HG02763 (cell line): ENCODE measurements at regions not wholly inside any gene's neighbourhood (a gene's known extent, or its start where the extent isn't known, plus 50 kb on each side); places are given as distances from the start of the nearest gene placed in this dataset.
"Not testable (repeated sequence)": the region's sequence is repeated elsewhere in the genome, so short reads cannot be mapped to it uniquely, and the experiment has no call there.

ENCODE experiments used
- ATAC-seq: cut with Tn5 transposase; IDR thresholded peaks from one replicate; pipeline ENCODE4 v1.9.1; 2021; ENCODE audit warnings: mild to moderate bottlenecking, moderate library complexity; ENCODE audit not compliant: unreplicated experiment

GRCh38 chr12:11446372-11446771 lies 51.0 kb upstream of the PRB2 start:
- ATAC-seq: no peak

- no peak for ATAC-seq
Measured at GRCh38 chr12:11457996-11458645, 62.8 kb upstream of the PRB2 start.

- ATAC-seq: no peak
Measured at GRCh38 chr12:11460343-11461023, 65.1 kb upstream of the PRB2 start.

GRCh38 chr12:11461433-11461832 lies 66.1 kb upstream of the PRB2 start:
- ATAC-seq: no peak

GRCh38 chr12:11477110-11477509 lies 81.7 kb upstream of the PRB2 start:
- no peak for ATAC-seq

GRCh38 chr12:11482955-11483354 lies 87.6 kb upstream of the PRB2 start:
- no peak for ATAC-seq

GRCh38 chr12:11486623-11487444 lies 91.5 kb upstream of the PRB2 start:
- no peak for ATAC-seq

GRCh38 chr12:11496157-11496851 lies 100.9 kb upstream of the PRB2 start:
- no peak for ATAC-seq

- no peak for ATAC-seq
Measured at GRCh38 chr12:11497438-11497837, 102.1 kb upstream of the PRB2 start.

GRCh38 chr12:11497995-11498394 lies 102.6 kb upstream of the PRB2 start:
- no peak for ATAC-seq

GRCh38 chr12:11498574-11498973 lies 103.2 kb upstream of the PRB2 start:
- not testable (repeated sequence) for ATAC-seq

- no peak for ATAC-seq
Measured at GRCh38 chr12:11499806-11500187, 104.4 kb upstream of the PRB2 start.

- no peak for ATAC-seq
Measured at GRCh38 chr12:11500188-11500860, 105.0 kb upstream of the PRB2 start.

GRCh38 chr12:11500861-11501230 lies 105.5 kb upstream of the PRB2 start:
- ATAC-seq: no peak

- no peak for ATAC-seq
Measured at GRCh38 chr12:11508699-11509098, 113.3 kb upstream of the PRB2 start.

- ATAC-seq: no peak
Measured at GRCh38 chr12:11509326-11509725, 114.0 kb upstream of the PRB2 start.

- no peak for ATAC-seq
Measured at GRCh38 chr12:11510671-11511070, 115.3 kb upstream of the PRB2 start.

GRCh38 chr12:11513288-11513687 lies 117.9 kb upstream of the PRB2 start:
- ATAC-seq: no peak

GRCh38 chr12:11517080-11517479 lies 121.7 kb upstream of the PRB2 start:
- no peak for ATAC-seq

- ATAC-seq: no peak
Measured at GRCh38 chr12:11524446-11524845, 125.0 kb upstream of the ETV6 start.

- ATAC-seq: no peak
Measured at GRCh38 chr12:11534064-11534463, 115.4 kb upstream of the ETV6 start.
